ENCODE measurements at regions not wholly inside any gene's neighbourhood (a gene's known extent, or its start where the extent isn't known, plus 50 kb on each side); places are given as distances from the start of the nearest gene placed in this dataset.

DNA sequence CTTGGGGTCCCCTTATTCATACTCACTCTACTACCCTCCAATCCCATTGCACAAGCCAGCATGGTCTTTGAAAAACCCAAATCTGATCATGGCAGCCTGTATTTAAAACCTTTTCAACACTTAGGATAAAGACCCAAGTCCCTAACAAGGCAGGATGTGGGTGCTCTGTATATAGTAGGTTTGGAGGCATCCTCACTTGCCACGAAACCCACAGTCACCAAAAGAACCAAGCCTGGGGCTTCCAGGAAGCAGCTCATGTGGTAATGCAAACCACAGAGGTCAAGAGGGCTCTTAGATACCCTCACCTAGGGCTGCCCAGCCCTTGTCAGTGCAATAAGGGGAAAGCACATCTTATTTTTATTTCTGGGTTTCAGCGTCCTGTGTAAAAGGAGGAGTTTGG, 218.6 kb upstream of the ASIC2 start:
- in situ Hi-C loops (cut with HindIII; ENCODE audit: low sequenced_read_pairs) = no loop called here

DNA sequence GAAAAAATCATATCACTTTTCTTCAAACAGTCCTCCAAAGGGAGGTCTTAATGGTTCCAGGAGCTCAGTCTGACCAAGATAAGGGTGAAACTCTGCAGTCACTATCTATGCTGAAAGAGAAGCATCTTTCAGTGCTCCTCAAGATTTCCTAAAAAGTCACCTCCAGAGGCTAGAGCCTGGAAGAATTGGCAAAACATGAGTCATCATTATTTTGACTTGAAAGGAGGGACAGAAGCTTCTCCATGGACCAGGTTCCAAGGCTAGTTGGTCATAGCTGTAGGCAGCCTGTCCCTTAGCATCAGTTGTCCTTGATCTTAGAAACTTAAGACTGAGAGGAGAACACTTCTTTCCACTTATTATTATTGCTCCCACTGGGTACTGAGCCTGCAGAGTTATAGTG, 219.0 kb upstream of the ASIC2 start:
- in situ Hi-C loops (cut with HindIII; ENCODE audit: low sequenced_read_pairs) = no loop called here

DNA sequence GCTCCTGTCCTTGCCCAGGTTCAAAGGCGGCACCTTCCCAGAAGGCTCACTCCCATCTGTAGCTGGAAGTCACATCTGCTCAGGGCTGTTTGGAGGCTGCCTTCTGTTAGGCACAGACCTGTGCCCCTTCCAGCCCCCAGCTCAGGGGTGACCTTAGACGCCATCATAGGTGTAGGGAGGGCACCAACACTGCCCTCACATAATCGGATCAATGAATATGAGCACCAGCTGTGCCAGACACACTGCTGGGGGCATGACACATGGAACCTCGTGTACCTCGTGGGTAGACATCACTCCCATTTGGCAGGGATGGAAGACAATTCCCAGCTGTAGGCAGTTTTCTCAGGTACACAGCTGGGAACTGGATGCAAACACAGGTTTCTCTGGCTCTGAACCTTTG, 220.7 kb upstream of the ASIC2 start:
- in situ Hi-C loops (cut with HindIII; ENCODE audit: low sequenced_read_pairs) = no loop called here

GRCh38 chr17:33514369-33514768, 221.3 kb upstream of the ASIC2 start:
- in situ Hi-C loops (cut with HindIII; ENCODE audit: low sequenced_read_pairs) = no loop called here

GRCh38 chr17:33515974-33516373, 222.9 kb upstream of the ASIC2 start:
- in situ Hi-C loops (cut with HindIII; ENCODE audit: low sequenced_read_pairs) = no loop called here

GRCh38 chr17:33516645-33517044, 223.6 kb upstream of the ASIC2 start:
- in situ Hi-C loops (cut with HindIII; ENCODE audit: low sequenced_read_pairs) = no loop called here

DNA sequence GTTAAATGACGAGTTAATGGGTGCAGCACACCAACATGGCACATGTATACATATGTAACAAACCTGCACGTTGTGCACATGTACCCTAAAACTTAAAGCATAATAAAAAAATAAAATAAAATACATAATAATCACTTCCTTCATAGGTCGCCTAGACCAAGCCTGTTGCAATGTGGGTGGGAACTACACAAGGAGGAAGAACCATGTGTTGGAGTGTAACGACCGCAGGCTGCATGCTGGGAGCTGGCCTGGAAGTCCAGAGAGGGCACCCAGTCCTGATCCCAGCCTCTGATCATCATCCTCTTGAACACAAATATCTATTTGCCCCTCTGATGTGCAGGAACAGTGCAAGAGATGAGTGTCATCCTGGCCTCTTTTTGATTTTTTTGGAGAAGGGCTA, 224.7 kb upstream of the ASIC2 start:
- in situ Hi-C loops (cut with HindIII; ENCODE audit: low sequenced_read_pairs) = no loop called here

- in situ Hi-C loops (cut with HindIII; ENCODE audit: low sequenced_read_pairs) = no loop called here
These were observed 226.6 kb upstream of the ASIC2 start for GRCh38 chr17:33519692-33520091.

DNA sequence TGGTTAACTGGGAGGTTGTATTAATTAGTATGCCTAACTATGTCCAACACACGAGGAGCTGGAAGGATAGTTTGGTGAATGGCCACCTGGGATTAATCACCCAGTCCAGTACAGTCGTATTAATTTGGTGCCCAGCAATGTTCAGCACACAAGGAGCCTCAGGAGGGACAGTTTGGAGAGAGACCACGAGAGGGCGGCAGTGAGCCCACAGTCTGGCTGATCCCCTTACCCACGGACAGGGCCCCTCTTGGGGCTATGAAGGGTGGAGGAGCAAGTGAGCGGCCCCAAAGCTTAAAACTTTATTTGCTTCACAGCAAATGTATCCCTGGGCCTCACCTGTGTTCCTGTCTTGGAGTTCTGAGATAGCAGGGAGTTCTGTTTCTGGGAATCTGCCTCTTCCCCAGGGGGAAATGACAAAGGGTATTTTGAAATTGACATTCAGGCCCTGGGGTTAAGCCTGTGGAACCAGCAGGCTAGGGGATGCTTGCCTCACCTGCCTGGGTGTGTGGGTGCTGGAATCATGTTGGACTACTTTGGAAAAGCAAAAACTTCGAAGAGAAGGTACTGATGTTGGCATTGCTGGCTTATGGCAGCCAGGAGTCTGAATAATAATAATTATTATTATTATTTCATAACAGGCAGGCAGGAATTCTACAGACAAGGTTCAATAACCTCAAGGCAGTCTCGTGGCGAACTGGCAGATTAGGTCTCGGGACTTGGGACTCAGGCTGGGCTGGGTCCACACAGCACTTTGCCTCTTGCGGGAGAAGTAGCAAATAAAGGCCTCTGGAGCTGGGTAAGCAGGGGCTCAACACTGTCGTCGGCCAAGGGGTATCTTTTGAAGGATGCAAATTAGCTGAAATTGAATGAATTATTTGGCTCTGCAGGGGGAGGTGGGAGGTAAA, 227.6 kb upstream of the ASIC2 start:
- in situ Hi-C loops (cut with HindIII; ENCODE audit: low sequenced_read_pairs) = no loop called here

- in situ Hi-C loops (cut with HindIII; ENCODE audit: low sequenced_read_pairs) = no loop called here
These were observed 228.7 kb upstream of the ASIC2 start for GRCh38 chr17:33521784-33522183.

DNA sequence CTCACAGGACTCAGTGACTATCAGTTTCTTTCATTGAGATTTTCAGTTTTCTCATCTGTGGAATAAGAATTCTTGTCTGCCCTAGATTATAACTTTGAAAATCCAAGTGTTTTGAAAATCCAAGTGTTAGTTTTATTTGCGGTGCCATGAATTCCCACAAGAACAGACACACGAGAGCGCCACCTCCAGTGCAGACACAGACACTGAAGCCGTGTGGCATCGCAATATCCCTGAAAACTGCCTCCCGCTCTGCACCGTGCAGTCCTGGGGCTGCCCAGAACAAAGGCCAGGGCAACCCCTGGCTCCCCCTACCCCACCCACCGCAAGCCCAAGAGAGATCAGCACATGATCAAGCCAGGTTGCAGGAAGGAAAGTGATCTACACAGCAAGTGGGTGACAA, 229.5 kb upstream of the ASIC2 start:
- in situ Hi-C loops (cut with HindIII; ENCODE audit: low sequenced_read_pairs) = no loop called here

DNA sequence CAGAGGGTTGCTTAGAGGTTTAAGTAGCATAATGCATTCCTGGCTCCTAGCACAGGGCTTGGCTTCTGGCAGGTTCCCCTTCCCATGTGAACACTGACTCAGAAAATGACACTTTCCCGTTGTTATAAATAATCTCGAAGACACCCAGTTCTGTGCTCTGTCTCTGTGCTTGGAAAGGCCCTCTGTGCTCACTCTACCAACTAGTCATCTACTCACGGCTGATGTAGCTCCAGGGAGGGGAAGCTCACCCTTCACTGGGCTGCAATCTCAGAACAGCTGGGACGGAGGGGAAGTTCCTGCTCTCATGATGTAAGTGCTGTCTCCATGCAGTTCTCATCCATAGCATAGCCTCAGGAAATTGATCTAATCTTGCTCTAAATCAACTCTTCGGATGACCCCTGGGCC, 230.5 kb upstream of the ASIC2 start:
- in situ Hi-C loops (cut with HindIII; ENCODE audit: low sequenced_read_pairs) = no loop called here

DNA sequence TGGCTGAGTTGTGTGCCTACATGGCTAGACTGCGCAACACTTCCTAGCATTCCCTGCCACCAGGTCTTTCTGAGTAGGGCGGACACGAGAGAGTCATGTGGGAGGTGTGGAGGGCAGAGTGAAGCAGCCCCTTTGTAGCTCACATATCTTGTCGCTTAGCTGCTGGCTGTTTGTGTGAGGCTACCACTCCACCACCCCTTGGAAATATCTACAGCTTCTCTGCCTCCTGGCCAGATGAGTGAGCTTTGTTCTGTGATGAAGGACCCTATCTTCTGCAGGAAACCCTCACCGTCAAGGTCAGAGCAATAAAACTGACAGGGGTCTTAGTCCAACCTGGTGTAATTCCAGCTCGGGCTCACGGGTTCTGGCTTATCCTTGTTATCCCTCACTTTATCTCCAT, 232.1 kb upstream of the ASIC2 start:
- in situ Hi-C loops (cut with HindIII; ENCODE audit: low sequenced_read_pairs) = no loop called here

DNA sequence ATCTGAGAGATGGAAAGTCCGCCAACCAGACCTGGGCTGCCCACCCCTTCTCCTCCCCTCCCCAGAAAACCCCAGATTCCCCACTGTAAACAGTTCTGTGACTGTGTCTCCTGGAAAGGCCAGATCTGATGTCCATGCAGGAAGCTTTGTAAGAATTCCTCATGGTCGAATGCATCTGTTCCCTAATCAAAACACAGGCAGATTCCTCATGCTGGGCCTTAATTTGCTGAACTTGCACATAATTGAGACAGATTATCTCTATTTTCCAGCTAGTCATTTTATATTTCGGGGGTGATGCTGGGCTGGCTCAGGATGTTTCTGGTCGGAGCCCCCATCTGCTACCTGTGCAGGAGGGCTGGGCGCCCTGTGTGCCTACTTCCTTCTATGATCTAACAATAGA, 233.6 kb upstream of the ASIC2 start:
- in situ Hi-C loops (cut with HindIII; ENCODE audit: low sequenced_read_pairs) = no loop called here

GRCh38 chr17:33527290-33527689, 234.2 kb upstream of the ASIC2 start:
- in situ Hi-C loops (cut with HindIII; ENCODE audit: low sequenced_read_pairs) = no loop called here

- in situ Hi-C loops (cut with HindIII; ENCODE audit: low sequenced_read_pairs) = no loop called here
These were observed 235.8 kb upstream of the ASIC2 start for GRCh38 chr17:33528846-33529245.

- in situ Hi-C loops (cut with HindIII; ENCODE audit: low sequenced_read_pairs) = no loop called here
These were observed 236.7 kb upstream of the ASIC2 start for GRCh38 chr17:33529816-33530215.

GRCh38 chr17:33531311-33531710, 238.2 kb upstream of the ASIC2 start:
- in situ Hi-C loops (cut with HindIII; ENCODE audit: low sequenced_read_pairs) = no loop called here

DNA sequence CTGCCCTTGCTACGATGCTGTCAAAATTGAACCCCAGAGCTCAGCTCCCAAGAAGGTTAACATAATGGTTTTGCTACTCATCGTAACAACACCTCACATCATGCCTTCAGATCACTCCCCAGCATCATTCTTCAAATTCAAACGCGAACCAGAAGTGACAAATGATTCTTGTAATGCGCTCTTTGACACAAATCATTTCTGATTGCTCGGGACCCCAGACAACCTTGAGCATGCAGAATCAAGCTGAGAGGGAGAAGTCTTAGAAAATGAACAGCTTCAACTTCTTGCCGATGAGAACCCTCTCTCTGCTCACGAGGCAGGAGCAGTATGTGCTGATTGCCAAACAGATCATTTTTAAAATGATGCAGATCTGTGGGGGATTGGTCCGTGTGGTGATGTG, 241.0 kb upstream of the ASIC2 start:
- in situ Hi-C loops (cut with HindIII; ENCODE audit: low sequenced_read_pairs) = no loop called here

- in situ Hi-C loops (cut with HindIII; ENCODE audit: low sequenced_read_pairs) = loop anchor here (5.0 kb wide), 1 partner anchor 107 kb away; no protein-coding TSS in a partner anchor
These were observed 252.0 kb upstream of the ASIC2 start for GRCh38 chr17:33545124-33545523.

- in situ Hi-C loops (cut with HindIII; ENCODE audit: low sequenced_read_pairs) = no loop called here
These were observed 257.2 kb upstream of the ASIC2 start for GRCh38 chr17:33550261-33550660.

DNA sequence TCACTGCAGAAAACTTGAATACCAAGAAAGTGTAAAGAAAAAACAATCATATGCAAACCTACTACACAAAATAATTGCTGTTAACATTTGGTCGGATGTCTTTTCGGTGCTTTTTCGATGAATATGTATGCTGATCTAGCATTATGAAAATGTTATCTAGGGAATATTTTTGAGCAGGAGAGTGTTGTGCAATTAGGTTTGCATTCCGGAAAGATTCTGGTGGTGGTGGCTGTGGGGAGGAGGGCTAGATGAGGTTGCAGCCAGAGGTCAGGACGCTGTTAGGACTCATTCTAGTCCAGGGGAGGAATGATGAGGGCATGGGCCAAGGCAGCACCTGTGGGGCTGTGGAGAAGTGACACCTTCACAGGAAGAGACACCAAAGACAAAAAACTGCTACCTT, 258.0 kb upstream of the ASIC2 start:
- in situ Hi-C loops (cut with HindIII; ENCODE audit: low sequenced_read_pairs) = no loop called here

GRCh38 chr17:33551911-33552310, 258.8 kb upstream of the ASIC2 start:
- in situ Hi-C loops (cut with HindIII; ENCODE audit: low sequenced_read_pairs) = no loop called here
